Ascending aorta (tissue), 2 donors: ENCODE measurements at regions not wholly inside any gene's neighbourhood (a gene's known extent, or its start where the extent isn't known, plus 50 kb on each side); places are given as distances from the start of the nearest gene placed in this dataset.

Experiments used
- DNase-seq, 2 donors: peaks; one replicate each; pipeline ENCODE4 v3.0.0-alpha.2; 2019; ENCODE audit warnings: low spot score in 2 of 2
- H3K27ac ChIP-seq, 2 donors: fragments of 200-600 bp; sonication (generic); one replicate each; pipeline ENCODE4 v1.5.1; 2016 to 2017; ENCODE audit warnings: mild to moderate bottlenecking in 1 of 2
- H3K27me3 ChIP-seq: fragments of 200-600 bp; sonication (generic); one replicate; pipeline ENCODE4 v1.5.1; 2017
- H3K36me3 ChIP-seq, 2 donors: fragments of 200-600 bp; sonication (generic); one replicate each; pipeline ENCODE4 v1.5.1; 2016
- H3K4me1 ChIP-seq, 2 donors: fragments of 200-600 bp; sonication (generic); one replicate each; pipeline ENCODE4 v1.5.1; 2016 to 2017; ENCODE audit warnings: mild to moderate bottlenecking in 1 of 2
- H3K4me3 ChIP-seq, 2 donors: fragments of 200-600 bp; sonication (generic); one replicate each; pipeline ENCODE4 v1.5.1; 2016 to 2017; ENCODE audit warnings: mild to moderate bottlenecking in 1 of 2
- H3K9me3 ChIP-seq, 2 donors: fragments of 200-600 bp; sonication (generic); one replicate each; pipeline ENCODE4 v1.5.1; 2016
- intact Hi-C: fragments of 100-400 bp; cut with DNase I; formaldehyde crosslinking; loops from one replicate; pipeline ENCODE4 v1.15.1; 2023
- TF ChIP-seq, protein P1 (sequence below), 3 experiments: fragments of 200-600 bp in 2 of 3; fragments of 450-650 bp in 1 of 3; sonication (generic) in 2 of 3; IDR thresholded peaks; one replicate each; pipeline ENCODE4 v1.5.1; 2016 to 2019; ENCODE audit warnings: antibody characterized with exemption in 3 of 3, mild to moderate bottlenecking in 1 of 3, moderate library complexity in 1 of 3

- no peaks in the 10 kb centered on the region for H3K27me3 ChIP-seq
- no peaks in the 10 kb centered on the region for H3K36me3 ChIP-seq
- intact Hi-C loops, result no loop called here
- H3K4me3 ChIP-seq, result no peak overlapping the region
- TF ChIP-seq, protein P1, sequence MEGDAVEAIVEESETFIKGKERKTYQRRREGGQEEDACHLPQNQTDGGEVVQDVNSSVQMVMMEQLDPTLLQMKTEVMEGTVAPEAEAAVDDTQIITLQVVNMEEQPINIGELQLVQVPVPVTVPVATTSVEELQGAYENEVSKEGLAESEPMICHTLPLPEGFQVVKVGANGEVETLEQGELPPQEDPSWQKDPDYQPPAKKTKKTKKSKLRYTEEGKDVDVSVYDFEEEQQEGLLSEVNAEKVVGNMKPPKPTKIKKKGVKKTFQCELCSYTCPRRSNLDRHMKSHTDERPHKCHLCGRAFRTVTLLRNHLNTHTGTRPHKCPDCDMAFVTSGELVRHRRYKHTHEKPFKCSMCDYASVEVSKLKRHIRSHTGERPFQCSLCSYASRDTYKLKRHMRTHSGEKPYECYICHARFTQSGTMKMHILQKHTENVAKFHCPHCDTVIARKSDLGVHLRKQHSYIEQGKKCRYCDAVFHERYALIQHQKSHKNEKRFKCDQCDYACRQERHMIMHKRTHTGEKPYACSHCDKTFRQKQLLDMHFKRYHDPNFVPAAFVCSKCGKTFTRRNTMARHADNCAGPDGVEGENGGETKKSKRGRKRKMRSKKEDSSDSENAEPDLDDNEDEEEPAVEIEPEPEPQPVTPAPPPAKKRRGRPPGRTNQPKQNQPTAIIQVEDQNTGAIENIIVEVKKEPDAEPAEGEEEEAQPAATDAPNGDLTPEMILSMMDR (IDR thresholded peaks at IDR 0.05), result no peak
- no peaks in the 10 kb centered on the region for H3K9me3 ChIP-seq
- no peak for DNase-seq
- no peak overlapping the region for H3K27ac ChIP-seq
- no peaks in the 10 kb centered on the region for H3K4me1 ChIP-seq
Observed at GRCh38 chr5:142465476-142465875, 140.7 kb upstream of the SPRY4 start.

DNA sequence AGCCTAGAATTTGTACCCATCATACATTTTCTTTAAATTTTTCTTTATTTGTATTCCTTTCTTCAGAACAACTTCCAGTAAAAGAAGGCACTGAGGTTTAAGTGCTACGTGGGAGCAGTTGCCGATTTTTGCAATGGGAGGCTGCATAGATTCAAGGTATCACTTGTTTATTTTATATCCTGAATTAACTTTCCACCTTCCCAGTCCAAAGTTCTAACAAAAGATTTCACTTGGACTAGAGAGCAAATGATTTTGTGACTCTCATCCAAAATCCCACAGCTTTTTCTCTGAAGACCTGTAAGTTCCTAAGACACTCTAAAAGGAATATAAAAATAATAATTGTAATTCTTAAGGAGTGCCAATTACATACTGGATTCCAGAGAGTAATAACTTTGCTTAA is 139.1 kb upstream of the SPRY4 start:
- Histone ChIP-seq H3K27me3 (no peaks in the 10 kb centered on the region), H3K4me1 (no peaks in the 10 kb centered on the region), H3K4me3 (no peak overlapping the region), H3K9me3 (no peaks in the 10 kb centered on the region), H3K27ac (no peak overlapping the region), H3K36me3 (no peaks in the 10 kb centered on the region)
- intact Hi-C loops, result no loop called here
- DNase-seq, result no peak
- TF ChIP-seq, protein P1 (IDR thresholded peaks at IDR 0.05), result no peak

DNA sequence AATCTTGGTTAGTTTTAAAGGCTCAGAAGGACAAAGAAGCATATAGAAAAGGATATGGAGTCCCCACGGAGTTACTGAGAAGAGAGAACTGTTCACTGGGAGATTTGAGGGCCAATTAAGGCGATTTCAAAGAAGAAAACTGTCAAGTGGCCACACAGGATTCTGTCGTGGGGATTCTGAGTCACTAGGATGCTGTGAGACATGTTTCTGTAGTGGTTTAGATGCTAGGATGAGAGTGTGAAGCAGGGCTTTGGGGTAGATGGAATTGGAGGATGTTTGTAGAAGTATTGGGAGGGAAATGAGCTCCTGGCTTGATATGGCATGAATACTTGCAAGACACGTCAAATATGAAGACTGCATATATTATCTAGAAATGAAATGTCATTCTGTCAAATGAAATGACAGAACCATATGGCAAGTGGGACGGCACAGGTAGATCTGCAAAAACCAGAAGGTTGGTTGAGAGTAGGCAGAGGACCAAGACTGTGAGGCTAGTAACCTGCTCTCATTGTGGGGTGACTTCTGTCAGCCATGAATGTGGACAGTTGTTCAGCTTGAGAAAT is 136.3 kb upstream of the SPRY4 start:
- no peaks in the 10 kb centered on the region for H3K4me1 ChIP-seq
- intact Hi-C loops, result no loop called here
- no peak for DNase-seq

GRCh38 chr5:142459209-142459608 is 134.4 kb upstream of the SPRY4 start:
- Histone ChIP-seq H3K4me3 (no peak overlapping the region), H3K27me3 (no peaks in the 10 kb centered on the region), H3K4me1 (no peaks in the 10 kb centered on the region), H3K27ac (no peak overlapping the region), H3K9me3 (no peaks in the 10 kb centered on the region), H3K36me3 (no peaks in the 10 kb centered on the region)
- TF ChIP-seq, protein P1 (IDR thresholded peaks at IDR 0.05), result no peak
- no peak for DNase-seq
- intact Hi-C loops, result no loop called here

More for the DNA sequence above, 136.3 kb upstream of the SPRY4 start:
- H3K9me3 ChIP-seq, result no peaks in the 10 kb centered on the region
- no peak overlapping the region for H3K4me3 ChIP-seq
- TF ChIP-seq, protein P1 (IDR thresholded peaks at IDR 0.05), result no peak
- H3K36me3 ChIP-seq, result no peaks in the 10 kb centered on the region
- no peaks in the 10 kb centered on the region for H3K27me3 ChIP-seq
- H3K27ac ChIP-seq, result no peak overlapping the region

DNA sequence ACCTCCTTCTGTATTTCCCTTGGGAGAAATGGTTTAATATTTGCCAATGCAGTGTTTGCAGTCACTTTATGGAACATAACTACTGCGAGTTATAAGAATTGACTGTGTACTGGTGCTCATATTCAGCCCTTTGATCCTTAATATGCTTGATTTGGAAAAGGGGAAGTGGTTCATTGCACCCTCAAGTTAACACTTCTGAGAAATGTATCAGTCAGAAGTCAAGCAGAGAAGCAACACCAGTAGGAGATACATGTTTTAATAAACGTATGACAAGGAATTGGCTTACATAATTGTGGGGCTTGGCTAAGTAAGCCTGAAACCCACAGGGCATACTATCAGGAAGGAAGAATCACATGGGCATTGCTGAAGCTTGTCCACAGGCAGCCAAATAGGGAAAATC is 131.0 kb upstream of the SPRY4 start:
- H3K4me1 ChIP-seq, result no peaks in the 10 kb centered on the region
- no peaks in the 10 kb centered on the region for H3K27me3 ChIP-seq
- DNase-seq, result no peak
- no peaks in the 10 kb centered on the region for H3K9me3 ChIP-seq
- intact Hi-C loops, result no loop called here
- no peaks in the 10 kb centered on the region for H3K36me3 ChIP-seq
- H3K27ac ChIP-seq, result no peak overlapping the region
- TF ChIP-seq, protein P1 (IDR thresholded peaks at IDR 0.05), result no peak
- no peak overlapping the region for H3K4me3 ChIP-seq

DNA sequence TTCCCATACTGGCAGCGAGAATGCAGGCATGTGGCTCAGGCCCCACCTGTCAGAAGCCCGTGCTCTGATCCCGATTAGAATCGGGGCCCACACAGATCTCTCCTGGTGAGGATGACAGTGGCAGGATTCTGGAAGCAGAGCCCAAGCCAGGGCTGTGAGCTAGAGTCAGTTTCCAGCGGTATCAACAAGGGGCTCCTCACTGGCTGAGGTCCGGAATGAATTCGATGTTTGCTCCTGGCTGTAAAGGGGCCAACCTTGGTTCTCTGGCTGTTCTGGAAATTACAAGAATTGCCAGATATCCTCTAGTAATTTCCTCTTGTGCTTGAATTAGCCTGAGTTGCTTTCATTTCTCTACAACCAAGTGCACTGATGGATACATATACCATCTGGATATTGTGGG is 129.1 kb upstream of the SPRY4 start:
- intact Hi-C loops, result no loop called here
- Histone ChIP-seq H3K27me3 (no peaks in the 10 kb centered on the region), H3K9me3 (no peaks in the 10 kb centered on the region), H3K4me1 (no peaks in the 10 kb centered on the region), H3K4me3 (no peak overlapping the region), H3K27ac (no peak overlapping the region), H3K36me3 (no peaks in the 10 kb centered on the region)
- DNase-seq, result no peak
- TF ChIP-seq, protein P1 (IDR thresholded peaks at IDR 0.05), result no peak
